H7 (cell line): ENCODE measurements at regions not wholly inside any gene's neighbourhood (a gene's known extent, or its start where the extent isn't known, plus 50 kb on each side); places are given as distances from the start of the nearest gene placed in this dataset.

Source experiments
- DNase-seq: peaks from one replicate; pipeline ENCODE4 v3.0.0; 2012
- H3K27me3 ChIP-seq: 2 replicates; pipeline ENCODE4 v1.6.0; 2011; ENCODE audit warnings: mild to moderate bottlenecking, low read length; ENCODE audit not compliant: control insufficient read depth, insufficient read depth
- H3K36me3 ChIP-seq: replicated peaks from 2 replicates; pipeline ENCODE4 v1.5.1; 2011; ENCODE audit warnings: low read length; ENCODE audit not compliant: control insufficient read depth, insufficient read depth
- H3K4me3 ChIP-seq: 2 replicates; pipeline ENCODE4 v1.5.1; 2011; ENCODE audit warnings: low read depth, mild to moderate bottlenecking, control low read depth, low read length, moderate library complexity; ENCODE audit not compliant: insufficient read depth

DNA sequence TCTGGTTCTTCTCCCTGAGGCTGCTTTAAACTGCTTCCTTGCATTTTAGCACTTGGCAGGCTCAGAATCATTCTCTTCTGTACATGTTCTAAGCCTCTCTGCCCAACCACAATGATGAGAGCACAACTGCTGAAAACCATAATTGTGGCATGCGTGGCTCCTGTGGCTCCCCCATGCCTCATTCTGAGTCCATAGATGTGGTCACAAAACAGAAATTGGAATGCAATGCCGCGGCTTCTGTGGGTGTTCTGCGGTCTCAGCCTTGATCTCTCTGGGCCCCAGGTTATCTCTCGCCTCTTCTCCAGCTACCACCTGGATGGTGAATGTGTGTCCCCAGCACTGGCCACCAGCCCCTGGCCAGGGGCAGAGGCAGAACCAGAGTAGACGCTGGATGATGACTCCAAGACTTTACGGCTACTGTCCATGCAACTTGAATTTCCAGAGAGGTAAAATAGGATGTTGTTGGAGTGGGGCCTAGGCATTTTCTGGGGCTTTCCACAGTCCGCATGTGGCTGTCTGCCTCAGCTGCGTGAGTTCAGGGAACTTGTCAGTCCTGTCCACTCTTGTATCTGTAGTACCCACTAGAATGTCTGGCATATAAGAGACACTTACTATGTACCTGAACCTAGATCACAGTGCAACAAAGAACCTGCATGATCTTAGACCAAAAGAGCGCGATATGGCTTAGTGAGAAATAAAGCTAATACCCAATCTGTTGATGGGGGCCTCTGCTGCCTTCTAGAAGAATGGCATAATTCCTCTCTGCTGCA is 52.4 kb upstream of the ADRB1 start:
- H3K27me3 ChIP-seq, result no peaks in the 10 kb centered on the region
- no peak overlapping the region for H3K4me3 ChIP-seq
- no peak for DNase-seq
- no peaks in the 10 kb centered on the region for H3K36me3 ChIP-seq

DNA sequence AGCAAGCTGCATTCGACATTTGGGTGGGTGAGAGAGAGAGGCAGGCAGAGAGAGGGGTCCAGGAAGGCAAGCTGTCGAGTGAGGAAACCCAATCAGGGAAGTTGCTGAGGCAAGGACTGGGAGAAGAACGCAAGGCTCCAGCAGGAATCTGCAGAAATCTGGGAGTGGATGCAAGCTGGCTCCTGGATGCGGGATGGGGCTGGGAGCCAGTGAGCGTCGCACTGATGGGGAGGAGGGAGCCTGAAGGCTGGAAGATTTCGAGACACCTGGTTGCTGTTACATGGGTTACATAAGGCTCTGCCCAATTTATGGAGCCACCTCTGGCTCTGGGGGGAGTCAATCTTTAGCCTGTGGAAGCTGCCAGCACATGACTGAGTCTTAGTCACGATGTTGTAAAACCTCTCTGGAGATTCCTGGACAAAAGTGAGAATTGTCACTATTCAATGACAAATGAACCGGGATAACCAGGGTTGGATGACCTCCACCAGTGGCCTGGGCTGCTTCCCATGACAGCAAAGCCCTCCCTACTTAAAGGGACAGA is 51.1 kb upstream of the ADRB1 start:
- H3K27me3 ChIP-seq, result no peaks in the 10 kb centered on the region
- H3K4me3 ChIP-seq, result no peak overlapping the region

DNA sequence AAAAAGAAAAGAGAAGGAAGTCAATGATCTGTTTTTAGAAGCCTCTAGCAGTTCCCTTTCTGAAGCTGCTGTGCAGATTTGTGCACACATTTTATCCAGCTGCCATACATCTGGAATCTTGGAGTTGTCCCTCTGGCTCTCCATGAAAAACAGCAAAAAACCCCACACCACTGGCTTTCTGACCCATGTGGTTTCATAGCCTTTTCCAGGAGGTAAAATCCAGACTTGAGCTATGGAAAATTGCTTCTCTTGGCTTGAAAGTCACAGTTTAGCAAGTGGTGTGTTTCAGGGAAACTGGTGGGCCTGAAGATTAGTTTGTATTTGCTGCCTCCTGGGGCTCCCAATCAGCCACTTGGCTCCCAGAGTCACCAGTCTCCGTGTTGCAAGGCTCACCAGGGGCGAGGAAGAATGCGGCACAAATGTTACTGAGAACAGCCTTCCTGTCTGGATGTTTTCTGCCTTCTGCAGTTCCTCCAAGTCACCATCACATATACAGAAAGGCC is 50.1 kb upstream of the ADRB1 start:
- DNase-seq, result no peak
- no peak overlapping the region for H3K4me3 ChIP-seq
- H3K27me3 ChIP-seq, result no peaks in the 10 kb centered on the region
- no peaks in the 10 kb centered on the region for H3K36me3 ChIP-seq

More for the DNA sequence above, 51.1 kb upstream of the ADRB1 start:
- no peaks in the 10 kb centered on the region for H3K36me3 ChIP-seq
- no peak for DNase-seq
